Activated CD4-positive, alpha-beta memory T cell treated with anti-CD3 and anti-CD28 coated beads, Interleukin-2, amount 10 ng/mL, durations not matched to agents 7 days and 5 days (primary cell): ENCODE measurements at regions not wholly inside any gene's neighbourhood (a gene's known extent, or its start where the extent isn't known, plus 50 kb on each side); places are given as distances from the start of the nearest gene placed in this dataset.
"Not testable (repeated sequence)": the region's sequence is repeated elsewhere in the genome, so short reads cannot be mapped to it uniquely, and the experiment has no call there.

Experiments
- CTCF ChIA-PET: fragments of 350-600 bp; sonication (Branson Sonifier 250); formaldehyde crosslinking; loops from one replicate; lab custom pipeline; 2021; ENCODE audit warnings: antibody characterized with exemption, inconsistent platforms; lab: Charles Lee
- POLR2A ChIA-PET: fragments of 350-600 bp; sonication (Branson Sonifier 250); formaldehyde crosslinking; loops from one replicate; lab custom pipeline; 2021; ENCODE audit warnings: antibody characterized with exemption; lab: Charles Lee
- DNase-seq: peaks from one replicate; pipeline ENCODE4 v3.0.0-alpha.2; 2020
- H3K27ac Mint-ChIP-seq: one replicate; pipeline ENCODE4 v1.8.0; 2021; ENCODE audit warnings: mild to moderate bottlenecking, mixed read lengths
- H3K27me3 Mint-ChIP-seq: one replicate; pipeline ENCODE4 v1.8.0; 2021; ENCODE audit warnings: mixed read lengths
- H3K36me3 Mint-ChIP-seq: one replicate; pipeline ENCODE4 v1.8.0; 2021; ENCODE audit warnings: low read depth, mixed read lengths
- H3K4me1 Mint-ChIP-seq: one replicate; pipeline ENCODE4 v1.8.0; 2021; ENCODE audit warnings: mixed read lengths
- H3K4me3 Mint-ChIP-seq: one replicate; pipeline ENCODE4 v1.8.0; 2021; ENCODE audit warnings: mild to moderate bottlenecking, mixed read lengths
- H3K9me3 Mint-ChIP-seq: one replicate; pipeline ENCODE4 v1.8.0; 2021; ENCODE audit warnings: mixed read lengths

GRCh38 chr21:6573576-6573975 is 3947.8 kb upstream of the TPTE start:
- CTCF ChIA-PET, H3K9me3 Mint-ChIP-seq, DNase-seq, H3K27me3 Mint-ChIP-seq, H3K27ac Mint-ChIP-seq, POLR2A ChIA-PET, H3K4me1 Mint-ChIP-seq, H3K4me3 Mint-ChIP-seq, H3K36me3 Mint-ChIP-seq: not testable (repeated sequence)

GRCh38 chr21:6579801-6580200 is 3941.6 kb upstream of the TPTE start:
- H3K27me3 Mint-ChIP-seq, H3K9me3 Mint-ChIP-seq, H3K4me3 Mint-ChIP-seq, H3K36me3 Mint-ChIP-seq, CTCF ChIA-PET, H3K4me1 Mint-ChIP-seq, DNase-seq, H3K27ac Mint-ChIP-seq, POLR2A ChIA-PET: not testable (repeated sequence)
